GM12878 (cell line): ENCODE measurements at regions not wholly inside any gene's neighbourhood (a gene's known extent, or its start where the extent isn't known, plus 50 kb on each side); places are given as distances from the start of the nearest gene placed in this dataset.

ENCODE experiments used
- ATAC-seq: fragments of 200-7000 bp; cut with Tn5 transposase; 3 replicates; pipeline ENCODE4 v1.9.1; 2020; ENCODE audit warnings: mild to moderate bottlenecking, moderate library complexity
- BruUV-seq: library from RNA; stranded (reverse); fragments of 400-500 nt; replicated peaks from 2 replicates; lab custom pipeline; 2021; lab: Mats Ljungman, UMichigan
- CTCF ChIA-PET: fragments of 300-600 bp; sonication (Branson Sonifier 250); formaldehyde crosslinking; extraction: SDS; loops from one replicate; lab custom pipeline; 2021; ENCODE audit warnings: inconsistent platforms; lab: Yijun Ruan, JAX
- POLR2A ChIA-PET: fragments of 350-600 bp; formaldehyde crosslinking; extraction: SDS; loops from one replicate; lab custom pipeline; 2021; ENCODE audit warnings: inconsistent platforms; lab: Charles Lee
- RAD21 ChIA-PET: fragments of 300-600 bp; sonication (Branson Sonifier 250); formaldehyde crosslinking; loops from one replicate; lab custom pipeline; 2023; ENCODE audit warnings: antibody characterized with exemption; ENCODE audit not compliant: unreplicated experiment; lab: Charles Lee
- SMC1A ChIA-PET: fragments of 300-600 bp; sonication (Branson Sonifier 250); formaldehyde crosslinking; loops from one replicate; lab custom pipeline; 2023; ENCODE audit not compliant: unreplicated experiment, uncharacterized antibody; lab: Charles Lee
- DNase-seq: peaks from one replicate; pipeline ENCODE4 v3.0.0-alpha.2; 2011; ENCODE audit warnings: low read depth, low spot score
- FAIRE-seq: peaks from 3 replicates; lab custom pipeline; 2011; peaks lifted over from hg19 to GRCh38; lab: Jason Lieb, UNC
- H2AFZ ChIP-seq: 2 replicates; pipeline ENCODE4 v1.6.0; 2011; ENCODE audit warnings: low read depth, low read length, control low read depth; ENCODE audit not compliant: control insufficient read depth
- H3K27ac ChIP-seq: 2 replicates; pipeline ENCODE4 v1.5.1; 2011; ENCODE audit warnings: control low read depth; ENCODE audit not compliant: control insufficient read depth, insufficient read depth
- H3K27me3 ChIP-seq, 2 experiments: replicated peaks in 1 of 2; 2 replicates each; pipeline versions ENCODE4 v1.6.0 to v1.6.1; 2011; ENCODE audit warnings: low read length in 1 of 2; ENCODE audit not compliant: control insufficient read depth in 2 of 2, insufficient read depth in 2 of 2
- H3K36me3 ChIP-seq, 2 experiments: 2 replicates each; pipeline ENCODE4 v1.5.1; 2011; ENCODE audit warnings: low read length in 1 of 2; ENCODE audit not compliant: control insufficient read depth in 2 of 2, insufficient read depth in 2 of 2
- H3K4me1 ChIP-seq: 2 replicates; pipeline ENCODE4 v1.6.1; 2011; ENCODE audit warnings: mild to moderate bottlenecking, low read length, moderate library complexity, mixed read lengths; ENCODE audit not compliant: control insufficient read depth, insufficient read depth
- H3K4me2 ChIP-seq: 2 replicates; pipeline ENCODE4 v1.6.0; 2011; ENCODE audit warnings: control low read depth; ENCODE audit not compliant: control insufficient read depth, insufficient read depth
- H3K4me3 ChIP-seq: fragments of 200-600 bp; sonication (generic); 2 replicates; pipeline ENCODE4 v1.5.1; 2016
- H3K79me2 ChIP-seq: 2 replicates; pipeline ENCODE4 v1.6.0; 2011; ENCODE audit warnings: low read length; ENCODE audit not compliant: control insufficient read depth, insufficient read depth
- H3K9ac ChIP-seq: 2 replicates; pipeline ENCODE4 v1.8.0; 2011; ENCODE audit warnings: low read length, control low read depth, mixed read lengths; ENCODE audit not compliant: control insufficient read depth, insufficient read depth
- H3K9me3 ChIP-seq: replicated peaks from 3 replicates; pipeline ENCODE4 v1.5.1; 2011; ENCODE audit warnings: mild to moderate bottlenecking, low read length; ENCODE audit not compliant: control insufficient read depth, insufficient read depth
- H4K20me1 ChIP-seq: 2 replicates; pipeline ENCODE4 v1.6.0; 2011; ENCODE audit not compliant: control insufficient read depth, insufficient read depth
- BCLAF1 ChIP-seq: fragments of 450-650 bp; IDR thresholded peaks from 2 replicates; pipeline ENCODE4 v1.6.1; 2017; ENCODE audit warnings: antibody characterized with exemption, mild to moderate bottlenecking, moderate library complexity
- EGR1 ChIP-seq, 2 experiments: IDR thresholded peaks; 1 replicate in 1 of 2; 2 replicates in 1 of 2; pipeline ENCODE4 v1.6.1; 2011 to 2012; ENCODE audit warnings: low read depth in 2 of 2, low read length in 2 of 2, borderline replicate concordance in 1 of 2, mild to moderate bottlenecking in 1 of 2, moderate library complexity in 1 of 2
- ESRRA ChIP-seq: IDR thresholded peaks from 2 replicates; pipeline ENCODE4 v1.6.1; 2012; ENCODE audit warnings: mild to moderate bottlenecking, low read length, improper control_type of control experiment
- NFYA ChIP-seq: IDR thresholded peaks from 2 replicates; pipeline ENCODE4 v1.6.1; 2011; ENCODE audit warnings: low read depth, mild to moderate bottlenecking, low read length, improper control_type of control experiment, borderline replicate concordance
- POLR2A ChIP-seq: IDR thresholded peaks from 2 replicates; pipeline ENCODE4 v1.6.1; 2011; ENCODE audit warnings: low read depth, mild to moderate bottlenecking, low read length
- RAD21 ChIP-seq: IDR thresholded peaks from 2 replicates; pipeline ENCODE4 v1.6.1; 2011; ENCODE audit warnings: mild to moderate bottlenecking, low read depth, low read length, moderate library complexity; ENCODE audit not compliant: insufficient read depth
- SIX5 ChIP-seq: IDR thresholded peaks from 2 replicates; pipeline ENCODE4 v1.6.1; 2011; ENCODE audit warnings: mild to moderate bottlenecking, low read depth, low read length, moderate library complexity; ENCODE audit not compliant: severe bottlenecking
- SMAD5 ChIP-seq: IDR thresholded peaks from 2 replicates; pipeline ENCODE4 v1.6.1; 2016; ENCODE audit warnings: antibody characterized with exemption, low read depth
- SMARCA5 ChIP-seq: fragments of 450-650 bp; IDR thresholded peaks from 2 replicates; pipeline ENCODE4 v1.6.1; 2017; ENCODE audit warnings: mild to moderate bottlenecking
- SREBF1 ChIP-seq: IDR thresholded peaks from 2 replicates; pipeline ENCODE4 v1.6.1; 2012; ENCODE audit warnings: mild to moderate bottlenecking, low read length
- SREBF2 ChIP-seq: IDR thresholded peaks from 2 replicates; pipeline ENCODE4 v1.6.1; 2012; ENCODE audit warnings: mild to moderate bottlenecking, low read length
- USF2 ChIP-seq: IDR thresholded peaks from 2 replicates; pipeline ENCODE4 v1.6.1; 2011; ENCODE audit warnings: low read depth, low read length, improper control_type of control experiment, borderline replicate concordance
- ZBED1 ChIP-seq: IDR thresholded peaks from 2 replicates; pipeline ENCODE4 v1.6.1; 2016; ENCODE audit warnings: borderline replicate concordance
- ZNF24 ChIP-seq: fragments of 450-650 bp; IDR thresholded peaks from 2 replicates; pipeline ENCODE4 v1.6.1; 2017; ENCODE audit warnings: antibody characterized with exemption, mild to moderate bottlenecking
- WGBS: methylation state at CpG from one replicate; pipeline ENCODE4 v1.1.6; 2016; ENCODE audit warnings: low lambda C conversion rate; ENCODE audit not compliant: insufficient replicate concordance, insufficient coverage; ENCODE audit errors: missing lambda C conversion rate; 5-methylcytosine and 5-hydroxymethylcytosine counted together
- in situ Hi-C: fragments of 300-500 bp; cut with MboI; formaldehyde crosslinking; loops from 9 replicates; pipeline ENCODE4 v1.14.3; 2018; ENCODE audit warnings: mixed read lengths
- intact Hi-C: fragments of 100-400 bp; cut with micrococcal nuclease; formaldehyde crosslinking; loops from one replicate; pipeline ENCODE4 v1.14.2; 2022; ENCODE audit not compliant: unreplicated experiment

GRCh38 chr7:116614499-116615262 is 57.3 kb upstream of the MET start:
- CTCF ChIA-PET = no interaction called here
- Histone ChIP-seq H3K79me2 (no peaks in the 10 kb centered on the region), H3K4me2 (no peak overlapping the region), H3K9me3 (no peaks in the 10 kb centered on the region), H3K27me3 (no peaks in the 10 kb centered on the region; a peak in 1 of 4 replicates), H3K9ac (no peak overlapping the region), H3K4me3 (no peak overlapping the region), H4K20me1 (no peaks in the 10 kb centered on the region), H2AFZ (no peak overlapping the region), H3K4me1 (no peaks in the 10 kb centered on the region), H3K27ac (no peak overlapping the region), H3K36me3 (no peaks in the 10 kb centered on the region)
- WGBS = 50% methylated on average over 7 of the region's 7 CpGs
- ATAC-seq (no peak), DNase-seq (no peak), FAIRE-seq (no peak)
- SMC1A ChIA-PET = no interaction called here
- intact Hi-C loops = no loop called here
- BruUV-seq = no TSS peak
- TF ChIP-seq SIX5 (no peak), SREBF1 (no peak), SREBF2 (no peak), SMAD5 (no peak)
- RAD21 ChIA-PET = no interaction called here
- POLR2A ChIA-PET = no interaction called here
- in situ Hi-C loops = no loop called here

GRCh38 chr7:116616555-116617059 is 55.4 kb upstream of the MET start:
- ChIA-PET SMC1A (no interaction called here), POLR2A (no interaction called here), CTCF (no interaction called here), RAD21 (no interaction called here)
- H3K4me1 ChIP-seq = no peaks in the 10 kb centered on the region
- DNase-seq (no peak), ATAC-seq (no peak), FAIRE-seq (no peak)
- H3K27ac ChIP-seq = no peak overlapping the region
- H3K79me2 ChIP-seq = no peaks in the 10 kb centered on the region
- no peak overlapping the region for H2AFZ ChIP-seq
- no TSS peak for BruUV-seq
- WGBS = 2% methylated on average over 2 of the region's 2 CpGs
- intact Hi-C loops = no loop called here
- H3K9me3 ChIP-seq = no peaks in the 10 kb centered on the region; the same call in 2 of the 3 replicates
- no peak overlapping the region for H3K9ac ChIP-seq
- no peaks in the 10 kb centered on the region for H3K36me3 ChIP-seq
- H3K4me3 ChIP-seq = no peak overlapping the region
- in situ Hi-C loops = no loop called here
- H3K27me3 ChIP-seq = no peaks in the 10 kb centered on the region; a peak in 1 of 4 replicates
- H4K20me1 ChIP-seq = no peaks in the 10 kb centered on the region
- H3K4me2 ChIP-seq = no peak overlapping the region
- no peak for TF ChIP-seq EGR1 (IDR thresholded peaks at IDR 0.05; ENCODE audit: borderline replicate concordance in 1 of 2, low read depth in 2 of 2, low read length in 2 of 2)
- no peak for TF ChIP-seq POLR2A
- no peak for TF ChIP-seq ZBED1
- TF ChIP-seq USF2 = no peak
- no peak for TF ChIP-seq BCLAF1
- no peak for TF ChIP-seq ESRRA
- no peak for TF ChIP-seq NFYA
- no peak for TF ChIP-seq SMARCA5
- TF ChIP-seq ZNF24 = no peak
- no peak for TF ChIP-seq RAD21
